DMS153 treated with DMSO at 0.1 percent for 48 hours (cell line): ENCODE measurements at regions not wholly inside any gene's neighbourhood (a gene's known extent, or its start where the extent isn't known, plus 50 kb on each side); places are given as distances from the start of the nearest gene placed in this dataset.

Experiments used
- DNase-seq: peaks from one replicate; lab custom pipeline; 2025; ENCODE audit not compliant: unreplicated experiment; lab: John Stamatoyannopoulos, UW

GRCh38 chr16:79498928-79499327 lies 101.6 kb downstream of the MAF start:
- no peak for DNase-seq

- no peak for DNase-seq
Observed at GRCh38 chr16:79497606-79498350, 102.8 kb downstream of the MAF start.

GRCh38 chr16:79493911-79494310 lies 106.6 kb downstream of the MAF start:
- no peak for DNase-seq

- no peak for DNase-seq
Observed at GRCh38 chr16:79492036-79492435, 108.5 kb downstream of the MAF start.

- no peak for DNase-seq
Observed at GRCh38 chr16:79485020-79485419, 115.5 kb downstream of the MAF start.

- DNase-seq = no peak
Observed at GRCh38 chr16:79484237-79484636, 116.3 kb downstream of the MAF start.

- DNase-seq = no peak
Observed at GRCh38 chr16:79483336-79483735, 117.2 kb downstream of the MAF start.

- DNase-seq = no peak
Observed at GRCh38 chr16:79482011-79482410, 118.5 kb downstream of the MAF start.

GRCh38 chr16:79480929-79481328 lies 119.6 kb downstream of the MAF start:
- no peak for DNase-seq

- no peak for DNase-seq
Observed at GRCh38 chr16:79480056-79480455, 120.5 kb downstream of the MAF start.

- no peak for DNase-seq
Observed at GRCh38 chr16:79476580-79476979, 124.0 kb downstream of the MAF start.

GRCh38 chr16:79475841-79476240 lies 124.7 kb downstream of the MAF start:
- no peak for DNase-seq

GRCh38 chr16:79473456-79473855 lies 127.1 kb downstream of the MAF start:
- no peak for DNase-seq

- no peak for DNase-seq
Observed at GRCh38 chr16:79472426-79472825, 128.1 kb downstream of the MAF start.

GRCh38 chr16:79469999-79470398 lies 130.5 kb downstream of the MAF start:
- no peak for DNase-seq

- no peak for DNase-seq
Observed at GRCh38 chr16:79468631-79469030, 131.9 kb downstream of the MAF start.

- DNase-seq = no peak
Observed at GRCh38 chr16:79468121-79468552, 132.4 kb downstream of the MAF start.

GRCh38 chr16:79466111-79466510 lies 134.4 kb downstream of the MAF start:
- no peak for DNase-seq

- no peak for DNase-seq
Observed at GRCh38 chr16:79463841-79464240, 136.7 kb downstream of the MAF start.

GRCh38 chr16:79456036-79456435 lies 144.5 kb downstream of the MAF start:
- no peak for DNase-seq

GRCh38 chr16:79452671-79453070 lies 147.9 kb downstream of the MAF start:
- no peak for DNase-seq

- DNase-seq = no peak
Observed at GRCh38 chr16:79451196-79451816, 149.2 kb downstream of the MAF start.

GRCh38 chr16:79449900-79450299 lies 150.6 kb downstream of the MAF start:
- DNase-seq = no peak
